ENCODE measurements at regions not wholly inside any gene's neighbourhood (a gene's known extent, or its start where the extent isn't known, plus 50 kb on each side); places are given as distances from the start of the nearest gene placed in this dataset.

DNA sequence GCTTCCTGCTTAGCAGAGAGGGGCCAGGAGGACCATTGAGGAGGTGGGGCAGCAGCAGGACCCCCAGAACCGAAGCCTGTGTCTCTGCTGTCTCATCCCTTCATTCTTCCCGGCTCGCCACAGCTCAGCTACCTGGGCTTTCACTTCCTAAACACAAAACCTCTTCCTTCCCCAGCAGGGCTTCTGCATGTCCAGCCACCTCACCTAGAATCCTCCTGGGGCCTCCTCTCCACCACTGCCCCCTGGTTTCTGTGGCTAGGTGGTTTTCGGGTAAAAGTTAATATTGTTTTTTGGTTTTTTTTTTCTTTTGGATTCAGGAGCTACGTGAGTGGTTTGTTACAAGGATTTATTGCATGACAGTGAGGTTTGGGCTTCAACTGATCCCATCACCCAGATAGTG is 61.8 kb upstream of the PABPC3 start:
- Histone ChIP-seq H3K27ac (ENCODE audit: low read depth in 1 of 2, low read length in 1 of 2) (no peak overlapping the region), H3K27me3 (ENCODE audit: control insufficient read depth in 2 of 2, insufficient read depth in 1 of 2, low read length in 1 of 2) (peaks cover 0 to 5% of the 10 kb centered on the region in 2 donors), H3K36me3 (ENCODE audit: control insufficient read depth in 2 of 2, insufficient read depth in 2 of 2, low read length in 1 of 2) (no peaks in the 10 kb centered on the region), H3K4me1 (ENCODE audit: control insufficient read depth in 2 of 2, insufficient read depth in 2 of 2, low read length in 2 of 2) (no peaks in the 10 kb centered on the region), H3K9me3 (ENCODE audit: control insufficient read depth in 2 of 2, insufficient read depth in 1 of 2, low read length in 1 of 2) (no peaks in the 10 kb centered on the region), H3K4me3 (ENCODE audit: low read length in 2 of 2) (no peak overlapping the region)
- DNase-seq (ENCODE audit: low read depth in 6 of 9, low spot score in 9 of 9) = no peak
- 55% methylated on average over 5 of the region's 5 CpGs for WGBS

DNA sequence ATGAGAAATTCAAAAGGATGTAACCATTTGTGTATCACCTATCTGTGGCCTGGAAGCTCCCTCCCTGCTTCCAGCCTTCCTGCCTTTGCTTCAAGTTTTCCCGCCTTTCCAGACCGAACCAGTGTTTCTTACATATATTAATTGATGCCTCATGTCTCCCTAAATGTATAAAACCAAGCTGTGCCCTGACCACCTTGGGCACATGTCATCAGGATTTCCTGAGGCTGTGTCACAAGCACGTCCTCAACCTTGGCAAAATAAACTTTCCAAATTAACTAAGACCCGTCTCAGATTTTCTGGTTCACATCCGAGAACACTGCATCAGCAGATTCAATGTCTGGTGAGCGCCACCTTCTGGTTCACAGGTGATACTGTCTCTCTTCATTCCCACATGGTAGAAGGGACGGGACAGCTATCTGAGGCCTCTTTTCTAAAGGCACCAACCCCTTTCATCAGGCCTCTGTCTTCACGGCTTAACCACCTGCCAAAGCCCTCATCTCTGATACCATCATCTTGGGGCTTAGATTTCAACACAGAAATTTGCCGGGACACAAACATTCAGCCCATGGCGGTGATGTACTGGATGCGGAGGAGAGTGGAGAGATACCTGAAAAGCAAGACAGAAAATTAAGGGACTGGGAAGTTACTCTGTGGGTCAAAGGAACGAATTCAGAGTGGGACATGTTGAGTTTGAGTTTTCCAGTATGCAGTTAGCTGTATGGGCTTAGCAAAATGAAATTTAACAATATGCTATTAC is 58.7 kb upstream of the PABPC3 start:
- WGBS = 33% methylated on average over 12 of the region's 12 CpGs
- no peak overlapping the region for H3K4me3 ChIP-seq (ENCODE audit: low read length in 2 of 2)
- no peak overlapping the region for H3K27ac ChIP-seq (ENCODE audit: low read depth in 1 of 2, low read length in 1 of 2)
- no peaks in the 10 kb centered on the region for H3K9me3 ChIP-seq (ENCODE audit: control insufficient read depth in 2 of 2, insufficient read depth in 1 of 2, low read length in 1 of 2)
- H3K36me3 ChIP-seq (ENCODE audit: control insufficient read depth in 2 of 2, insufficient read depth in 2 of 2, low read length in 1 of 2) = no peaks in the 10 kb centered on the region
- peaks cover 2% of the 10 kb centered on the region in 2 donors for H3K27me3 ChIP-seq (ENCODE audit: control insufficient read depth in 2 of 2, insufficient read depth in 1 of 2, low read length in 1 of 2)
- H3K4me1 ChIP-seq (ENCODE audit: control insufficient read depth in 2 of 2, insufficient read depth in 2 of 2, low read length in 2 of 2) = no peaks in the 10 kb centered on the region
- peak in 7 of 9 donors; percentile 9 to 61 (median 41) for DNase-seq (ENCODE audit: low read depth in 6 of 9, low spot score in 9 of 9)

DNA sequence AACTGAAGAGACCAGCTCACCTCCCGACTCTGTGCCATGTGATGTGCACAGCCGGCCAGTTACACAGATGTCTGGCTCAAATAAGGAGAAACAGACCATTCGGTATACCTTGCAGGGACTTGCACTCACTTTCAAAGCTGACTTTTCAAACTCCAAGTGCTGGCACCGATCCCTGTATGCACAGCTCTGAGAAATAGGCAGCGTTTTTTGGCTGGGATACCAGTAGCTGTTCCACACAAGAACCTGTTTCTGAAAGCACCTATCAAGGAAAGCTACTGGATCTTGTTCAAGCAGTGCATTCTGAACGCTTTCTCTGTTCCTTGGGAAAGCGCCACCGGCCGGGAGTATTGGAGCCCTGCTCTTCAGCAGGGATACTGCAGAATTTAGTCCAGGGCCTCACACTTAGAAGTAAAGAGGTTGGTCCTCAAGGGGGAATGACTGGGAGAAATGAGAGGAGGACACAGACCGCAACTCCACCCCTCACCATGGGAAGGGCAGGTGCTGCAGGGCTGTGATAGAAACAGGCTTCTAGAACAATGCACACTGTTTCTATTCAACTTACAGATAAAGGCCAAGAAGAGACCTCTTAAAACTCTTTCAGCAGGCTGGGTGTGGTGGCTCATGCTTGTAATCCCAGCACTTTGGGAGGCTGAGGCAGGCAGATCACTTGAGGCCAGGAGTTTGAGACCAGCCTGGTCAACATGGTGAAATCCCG is 53.6 kb upstream of the PABPC3 start:
- DNase-seq (ENCODE audit: low read depth in 6 of 9, low spot score in 9 of 9) = peak in 1 of 9 donors; percentile 4
- no peaks in the 10 kb centered on the region for H3K9me3 ChIP-seq (ENCODE audit: control insufficient read depth in 2 of 2, insufficient read depth in 1 of 2, low read length in 1 of 2)
- no peak overlapping the region for H3K4me3 ChIP-seq (ENCODE audit: low read length in 2 of 2)
- no peaks in the 10 kb centered on the region for H3K36me3 ChIP-seq (ENCODE audit: control insufficient read depth in 2 of 2, insufficient read depth in 2 of 2, low read length in 1 of 2)
- 82% methylated on average over 11 of the region's 11 CpGs for WGBS
- no peaks in the 10 kb centered on the region for H3K4me1 ChIP-seq (ENCODE audit: control insufficient read depth in 2 of 2, insufficient read depth in 2 of 2, low read length in 2 of 2)
- no peak overlapping the region for H3K27ac ChIP-seq (ENCODE audit: low read depth in 1 of 2, low read length in 1 of 2)
- H3K27me3 ChIP-seq (ENCODE audit: control insufficient read depth in 2 of 2, insufficient read depth in 1 of 2, low read length in 1 of 2) = peaks cover 12 to 34% of the 10 kb centered on the region in 2 donors

DNA sequence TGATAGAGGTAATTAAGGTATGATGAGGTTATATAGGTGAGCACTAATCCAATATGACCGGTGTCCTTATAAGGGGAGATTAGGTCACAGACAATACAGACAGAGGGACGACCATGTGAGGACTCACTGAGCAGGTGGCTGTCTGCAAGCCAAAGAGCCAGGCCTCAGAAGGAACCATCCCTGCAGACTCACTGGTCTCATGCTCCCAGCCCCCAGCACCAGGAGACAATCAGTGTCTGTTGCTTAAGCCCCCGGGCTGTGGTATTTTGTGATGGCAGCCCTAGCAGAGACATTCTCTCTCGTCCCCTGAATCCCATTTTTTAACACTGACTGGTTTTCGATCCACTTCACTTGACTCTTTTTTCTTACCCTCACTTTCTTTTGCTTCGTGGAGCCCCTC is 51.9 kb upstream of the PABPC3 start:
- H3K36me3 ChIP-seq (ENCODE audit: control insufficient read depth in 2 of 2, insufficient read depth in 2 of 2, low read length in 1 of 2) = no peaks in the 10 kb centered on the region
- no peaks in the 10 kb centered on the region for H3K9me3 ChIP-seq (ENCODE audit: control insufficient read depth in 2 of 2, insufficient read depth in 1 of 2, low read length in 1 of 2)
- no peak overlapping the region for H3K27ac ChIP-seq (ENCODE audit: low read depth in 1 of 2, low read length in 1 of 2)
- 90% methylated on average over 6 of the region's 6 CpGs for WGBS
- no peak for DNase-seq (ENCODE audit: low read depth in 6 of 9, low spot score in 9 of 9)
- H3K27me3 ChIP-seq (ENCODE audit: control insufficient read depth in 2 of 2, insufficient read depth in 1 of 2, low read length in 1 of 2) = peaks cover 18 to 50% of the 10 kb centered on the region in 2 donors
- no peak overlapping the region for H3K4me3 ChIP-seq (ENCODE audit: low read length in 2 of 2)
- H3K4me1 ChIP-seq (ENCODE audit: control insufficient read depth in 2 of 2, insufficient read depth in 2 of 2, low read length in 2 of 2) = no peaks in the 10 kb centered on the region

Data from thymus (tissue), 11 donors.